VCaP (cell line): ENCODE measurements at regions not wholly inside any gene's neighbourhood (a gene's known extent, or its start where the extent isn't known, plus 50 kb on each side); places are given as distances from the start of the nearest gene placed in this dataset.

Source experiments
- H3K27ac ChIP-seq: fragments of 450-650 bp; 2 replicates; pipeline ENCODE4 v1.5.1; 2017
- CTCF ChIP-seq: fragments of 450-650 bp; conservative IDR thresholded peaks from 2 replicates; pipeline ENCODE4 v1.5.1; 2017; ENCODE audit warnings: mild to moderate bottlenecking, moderate library complexity

- TF ChIP-seq CTCF = no peak
Observed at GRCh38 chr6:105974986-105975385, 111.2 kb upstream of the PRDM1 start.

GRCh38 chr6:105972440-105972839 lies 113.7 kb upstream of the PRDM1 start:
- TF ChIP-seq CTCF = no peak
- no peak overlapping the region for H3K27ac ChIP-seq

More at GRCh38 chr6:105974986-105975385, 111.2 kb upstream of the PRDM1 start:
- no peak overlapping the region for H3K27ac ChIP-seq

- TF ChIP-seq CTCF = no peak
- H3K27ac ChIP-seq = no peak overlapping the region
Observed at GRCh38 chr6:105968603-105969333, 117.4 kb upstream of the PRDM1 start.

- no peak for TF ChIP-seq CTCF
- H3K27ac ChIP-seq = no peak overlapping the region
Observed at GRCh38 chr6:105967917-105968602, 118.1 kb upstream of the PRDM1 start.

- no peak for TF ChIP-seq CTCF
- H3K27ac ChIP-seq = no peak overlapping the region
Observed at GRCh38 chr6:105966481-105966880, 119.7 kb upstream of the PRDM1 start.

GRCh38 chr6:105964979-105965760 lies 121.0 kb upstream of the PRDM1 start:
- no peak overlapping the region for H3K27ac ChIP-seq
- TF ChIP-seq CTCF = no peak

- no peak for TF ChIP-seq CTCF
- no peak overlapping the region for H3K27ac ChIP-seq
Observed at GRCh38 chr6:105954148-105954547, 132.0 kb upstream of the PRDM1 start.
